GM12878 (cell line): ENCODE measurements at regions not wholly inside any gene's neighbourhood (a gene's known extent, or its start where the extent isn't known, plus 50 kb on each side); places are given as distances from the start of the nearest gene placed in this dataset.

Source experiments
- ATAC-seq: fragments of 200-7000 bp; cut with Tn5 transposase; 3 replicates; pipeline ENCODE4 v1.9.1; 2020; ENCODE audit warnings: mild to moderate bottlenecking, moderate library complexity
- BruUV-seq: library from RNA; stranded (reverse); fragments of 400-500 nt; replicated peaks from 2 replicates; lab custom pipeline; 2021; lab: Mats Ljungman, UMichigan
- CTCF ChIA-PET: fragments of 300-600 bp; sonication (Branson Sonifier 250); formaldehyde crosslinking; extraction: SDS; loops from one replicate; lab custom pipeline; 2021; ENCODE audit warnings: inconsistent platforms; lab: Yijun Ruan, JAX
- POLR2A ChIA-PET: fragments of 350-600 bp; formaldehyde crosslinking; extraction: SDS; loops from one replicate; lab custom pipeline; 2021; ENCODE audit warnings: inconsistent platforms; lab: Charles Lee
- RAD21 ChIA-PET: fragments of 300-600 bp; sonication (Branson Sonifier 250); formaldehyde crosslinking; loops from one replicate; lab custom pipeline; 2023; ENCODE audit warnings: antibody characterized with exemption; ENCODE audit not compliant: unreplicated experiment; lab: Charles Lee
- SMC1A ChIA-PET: fragments of 300-600 bp; sonication (Branson Sonifier 250); formaldehyde crosslinking; loops from one replicate; lab custom pipeline; 2023; ENCODE audit not compliant: unreplicated experiment, uncharacterized antibody; lab: Charles Lee
- DNase-seq: peaks from one replicate; pipeline ENCODE4 v3.0.0-alpha.2; 2011; ENCODE audit warnings: low read depth, low spot score
- FAIRE-seq: peaks from 3 replicates; lab custom pipeline; 2011; peaks lifted over from hg19 to GRCh38; lab: Jason Lieb, UNC
- H2AFZ ChIP-seq: 2 replicates; pipeline ENCODE4 v1.6.0; 2011; ENCODE audit warnings: low read depth, low read length, control low read depth; ENCODE audit not compliant: control insufficient read depth
- H3K27ac ChIP-seq: 2 replicates; pipeline ENCODE4 v1.5.1; 2011; ENCODE audit warnings: control low read depth; ENCODE audit not compliant: control insufficient read depth, insufficient read depth
- H3K27me3 ChIP-seq, 2 experiments: replicated peaks in 1 of 2; 2 replicates each; pipeline versions ENCODE4 v1.6.0 to v1.6.1; 2011; ENCODE audit warnings: low read length in 1 of 2; ENCODE audit not compliant: control insufficient read depth in 2 of 2, insufficient read depth in 2 of 2
- H3K36me3 ChIP-seq, 2 experiments: 2 replicates each; pipeline ENCODE4 v1.5.1; 2011; ENCODE audit warnings: low read length in 1 of 2; ENCODE audit not compliant: control insufficient read depth in 2 of 2, insufficient read depth in 2 of 2
- H3K4me1 ChIP-seq: 2 replicates; pipeline ENCODE4 v1.6.1; 2011; ENCODE audit warnings: mild to moderate bottlenecking, low read length, moderate library complexity, mixed read lengths; ENCODE audit not compliant: control insufficient read depth, insufficient read depth
- H3K4me2 ChIP-seq: 2 replicates; pipeline ENCODE4 v1.6.0; 2011; ENCODE audit warnings: control low read depth; ENCODE audit not compliant: control insufficient read depth, insufficient read depth
- H3K4me3 ChIP-seq: fragments of 200-600 bp; sonication (generic); 2 replicates; pipeline ENCODE4 v1.5.1; 2016
- H3K79me2 ChIP-seq: 2 replicates; pipeline ENCODE4 v1.6.0; 2011; ENCODE audit warnings: low read length; ENCODE audit not compliant: control insufficient read depth, insufficient read depth
- H3K9ac ChIP-seq: 2 replicates; pipeline ENCODE4 v1.8.0; 2011; ENCODE audit warnings: low read length, control low read depth, mixed read lengths; ENCODE audit not compliant: control insufficient read depth, insufficient read depth
- H3K9me3 ChIP-seq: replicated peaks from 3 replicates; pipeline ENCODE4 v1.5.1; 2011; ENCODE audit warnings: mild to moderate bottlenecking, low read length; ENCODE audit not compliant: control insufficient read depth, insufficient read depth
- H4K20me1 ChIP-seq: 2 replicates; pipeline ENCODE4 v1.6.0; 2011; ENCODE audit not compliant: control insufficient read depth, insufficient read depth
- BACH1 ChIP-seq: fragments of 450-650 bp; IDR thresholded peaks from 2 replicates; pipeline ENCODE4 v1.6.1; 2017; ENCODE audit warnings: mild to moderate bottlenecking, borderline replicate concordance
- BCLAF1 ChIP-seq: fragments of 450-650 bp; IDR thresholded peaks from 2 replicates; pipeline ENCODE4 v1.6.1; 2017; ENCODE audit warnings: antibody characterized with exemption, mild to moderate bottlenecking, moderate library complexity
- CHD1 ChIP-seq: IDR thresholded peaks from 2 replicates; pipeline ENCODE4 v1.6.1; 2012; ENCODE audit warnings: low read depth, low read length, improper control_type of control experiment
- ESRRA ChIP-seq: IDR thresholded peaks from 2 replicates; pipeline ENCODE4 v1.6.1; 2012; ENCODE audit warnings: mild to moderate bottlenecking, low read length, improper control_type of control experiment
- EZH2 ChIP-seq: IDR thresholded peaks from 2 replicates; pipeline ENCODE4 v1.6.1; 2012; ENCODE audit warnings: low read depth, mild to moderate bottlenecking, control low read depth, inconsistent platforms, low read length, borderline replicate concordance; ENCODE audit not compliant: control insufficient read depth
- HDAC2 ChIP-seq: fragments of 200-600 bp; sonication (generic); IDR thresholded peaks from 2 replicates; pipeline ENCODE4 v1.6.1; 2017
- MLLT1 ChIP-seq: fragments of 450-650 bp; IDR thresholded peaks from 2 replicates; pipeline ENCODE4 v1.6.1; 2016; ENCODE audit warnings: mild to moderate bottlenecking
- RFX5 ChIP-seq: IDR thresholded peaks from 2 replicates; pipeline ENCODE4 v1.6.1; 2011; ENCODE audit warnings: low read depth, low read length, improper control_type of control experiment
- SIN3A ChIP-seq: IDR thresholded peaks from 2 replicates; pipeline ENCODE4 v1.6.1; 2012; ENCODE audit warnings: low read depth, low read length, improper control_type of control experiment
- SKIL ChIP-seq: fragments of 450-650 bp; IDR thresholded peaks from 2 replicates; pipeline ENCODE4 v1.6.1; 2017; ENCODE audit warnings: mild to moderate bottlenecking, low read depth, inconsistent platforms; ENCODE audit not compliant: poor library complexity, severe bottlenecking
- SRF ChIP-seq, 2 experiments: IDR thresholded peaks; 2 replicates each; pipeline ENCODE4 v1.6.1; 2011; ENCODE audit warnings: low read depth in 2 of 2, low read length in 2 of 2, mild to moderate bottlenecking in 1 of 2, moderate library complexity in 1 of 2
- TCF12 ChIP-seq: IDR thresholded peaks from 2 replicates; pipeline ENCODE4 v1.6.1; 2011; ENCODE audit warnings: low read depth, mild to moderate bottlenecking, low read length
- in situ Hi-C: fragments of 300-500 bp; cut with MboI; formaldehyde crosslinking; loops from 9 replicates; pipeline ENCODE4 v1.14.3; 2018; ENCODE audit warnings: mixed read lengths
- intact Hi-C: fragments of 100-400 bp; cut with micrococcal nuclease; formaldehyde crosslinking; loops from one replicate; pipeline ENCODE4 v1.14.2; 2022; ENCODE audit not compliant: unreplicated experiment

- H3K27me3 ChIP-seq: no peaks in the 10 kb centered on the region
- POLR2A ChIA-PET: no interaction called here
These were observed 389.5 kb downstream of the FOXG1 start for GRCh38 chr14:29156096-29156495.

More at GRCh38 chr14:29156096-29156495, 389.5 kb downstream of the FOXG1 start:
- no peak overlapping the region for H2AFZ ChIP-seq
- no peak for FAIRE-seq
- no peak for ATAC-seq
- no peak overlapping the region for H3K27ac ChIP-seq
- TF ChIP-seq ESRRA (no peak), SRF (IDR thresholded peaks at IDR 0.05; ENCODE audit: low read depth in 2 of 2, low read length in 2 of 2) (no peak), CHD1 (no peak), BACH1 (no peak), TCF12 (no peak), MLLT1 (no peak), HDAC2 (no peak), RFX5 (no peak), BCLAF1 (no peak), SKIL (no peak), EZH2 (no peak), SIN3A (no peak)
- CTCF ChIA-PET: no interaction called here
- in situ Hi-C loops (no loop called here), intact Hi-C loops (no loop called here)
- no TSS peak for BruUV-seq
- no peak overlapping the region for H3K4me2 ChIP-seq
- no peaks in the 10 kb centered on the region for H3K4me1 ChIP-seq
- H3K79me2 ChIP-seq: no peaks in the 10 kb centered on the region
- no peaks in the 10 kb centered on the region for H3K9me3 ChIP-seq
- SMC1A ChIA-PET: no interaction called here
- no peaks in the 10 kb centered on the region for H4K20me1 ChIP-seq
- no peak overlapping the region for H3K4me3 ChIP-seq
- DNase-seq: no peak
- H3K9ac ChIP-seq: no peak overlapping the region
- RAD21 ChIA-PET: no interaction called here
- no peaks in the 10 kb centered on the region for H3K36me3 ChIP-seq
